HG03196 (cell line): ENCODE measurements at regions not wholly inside any gene's neighbourhood (a gene's known extent, or its start where the extent isn't known, plus 50 kb on each side); places are given as distances from the start of the nearest gene placed in this dataset.

Experiments used
- ATAC-seq: cut with Tn5 transposase; IDR thresholded peaks from one replicate; pipeline ENCODE4 v1.9.1; 2021; ENCODE audit not compliant: unreplicated experiment

DNA sequence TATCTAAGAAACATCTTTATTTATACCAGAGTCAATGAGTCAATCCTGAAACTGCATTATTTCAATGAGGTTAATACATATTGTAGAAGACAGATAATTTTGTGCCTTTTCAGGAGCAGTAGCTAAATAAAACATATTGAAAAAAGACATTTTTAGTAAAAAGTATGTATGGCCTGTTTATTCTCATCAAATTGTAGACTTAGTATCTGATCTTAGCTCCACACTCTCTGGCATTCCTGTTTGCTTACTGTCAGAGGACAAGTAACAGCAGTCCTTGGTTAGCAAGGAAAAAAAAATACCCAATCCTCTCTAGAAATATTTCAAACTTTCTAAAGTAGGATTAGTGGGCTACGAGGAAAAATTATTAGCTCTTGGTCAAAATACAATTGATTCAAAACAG lies 50.5 kb upstream of the GUCY1A1 start:
- no peak for ATAC-seq

GRCh38 chr4:155615081-155615887 lies 51.4 kb upstream of the GUCY1A1 start:
- no peak for ATAC-seq

DNA sequence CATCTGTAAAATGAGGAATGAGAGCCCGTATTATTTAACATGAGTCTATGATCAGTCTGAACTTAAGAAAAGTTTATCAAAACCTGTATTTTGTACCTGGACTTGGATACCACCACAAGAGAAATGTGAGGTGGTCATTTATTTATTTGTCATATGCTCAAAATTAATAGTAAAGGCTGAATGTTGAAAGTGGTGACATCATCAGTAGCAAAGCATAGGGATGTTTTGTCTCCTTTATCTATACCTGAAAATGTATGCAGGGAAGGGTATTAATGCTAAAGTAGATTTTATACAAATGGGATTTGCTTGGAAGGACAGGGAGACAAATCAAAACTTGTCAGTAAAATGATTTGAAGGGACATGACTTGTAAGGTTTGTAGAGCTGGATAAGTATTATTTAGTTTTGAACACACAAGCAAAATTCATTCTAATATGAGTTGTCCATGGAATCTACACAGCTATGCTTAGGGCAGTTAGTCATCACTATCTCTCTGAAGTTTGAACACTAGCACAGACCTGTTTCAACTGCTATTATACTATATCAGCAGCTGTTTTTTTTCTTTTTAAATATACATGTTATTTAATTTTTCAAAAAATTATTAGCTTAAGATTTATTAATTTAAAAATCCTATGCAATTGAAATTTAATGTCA lies 52.4 kb upstream of the GUCY1A1 start:
- ATAC-seq = no peak

DNA sequence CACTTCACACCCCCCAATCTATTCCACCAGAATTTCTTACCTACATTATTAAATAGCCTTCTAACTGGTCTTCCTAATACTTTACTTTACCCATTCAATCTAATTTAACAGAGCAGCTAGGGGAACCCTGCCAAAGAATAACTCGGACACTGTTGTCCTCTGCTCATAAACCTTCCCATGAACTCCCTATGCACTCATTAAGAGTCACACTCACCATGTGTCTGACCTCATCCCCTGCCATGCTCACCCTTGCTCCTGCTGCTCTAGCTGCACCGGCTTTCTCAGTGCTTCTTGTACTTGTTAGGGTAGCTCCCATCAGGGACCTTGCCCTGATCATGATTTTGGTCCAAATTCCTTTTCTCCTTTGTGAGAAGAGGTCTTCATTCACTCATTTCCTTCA lies 54.6 kb upstream of the GUCY1A1 start:
- ATAC-seq = no peak

DNA sequence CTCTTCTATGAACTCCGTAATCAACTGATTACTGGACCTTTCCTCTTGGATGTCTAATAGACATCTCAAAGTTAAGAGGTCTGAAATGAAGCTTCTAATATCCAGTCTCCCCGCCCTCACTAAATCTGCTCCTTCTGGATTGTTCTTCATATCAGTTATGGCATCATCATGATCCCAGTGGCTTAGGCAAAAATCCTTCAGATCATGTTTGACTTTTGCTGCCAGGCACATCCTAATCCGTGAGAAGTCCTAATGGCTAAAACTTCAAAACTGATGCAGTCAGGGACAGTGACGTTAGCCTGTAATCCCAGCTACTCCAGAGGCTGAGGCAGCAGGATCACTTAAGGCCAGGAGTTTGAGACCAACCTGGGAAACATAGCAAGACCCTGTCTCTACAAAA lies 55.1 kb upstream of the GUCY1A1 start:
- no peak for ATAC-seq

GRCh38 chr4:155610143-155610542 lies 56.5 kb upstream of the GUCY1A1 start:
- no peak for ATAC-seq

- ATAC-seq = peak; percentile 62
Observed at GRCh38 chr4:155609455-155610059, 57.1 kb upstream of the GUCY1A1 start.

DNA sequence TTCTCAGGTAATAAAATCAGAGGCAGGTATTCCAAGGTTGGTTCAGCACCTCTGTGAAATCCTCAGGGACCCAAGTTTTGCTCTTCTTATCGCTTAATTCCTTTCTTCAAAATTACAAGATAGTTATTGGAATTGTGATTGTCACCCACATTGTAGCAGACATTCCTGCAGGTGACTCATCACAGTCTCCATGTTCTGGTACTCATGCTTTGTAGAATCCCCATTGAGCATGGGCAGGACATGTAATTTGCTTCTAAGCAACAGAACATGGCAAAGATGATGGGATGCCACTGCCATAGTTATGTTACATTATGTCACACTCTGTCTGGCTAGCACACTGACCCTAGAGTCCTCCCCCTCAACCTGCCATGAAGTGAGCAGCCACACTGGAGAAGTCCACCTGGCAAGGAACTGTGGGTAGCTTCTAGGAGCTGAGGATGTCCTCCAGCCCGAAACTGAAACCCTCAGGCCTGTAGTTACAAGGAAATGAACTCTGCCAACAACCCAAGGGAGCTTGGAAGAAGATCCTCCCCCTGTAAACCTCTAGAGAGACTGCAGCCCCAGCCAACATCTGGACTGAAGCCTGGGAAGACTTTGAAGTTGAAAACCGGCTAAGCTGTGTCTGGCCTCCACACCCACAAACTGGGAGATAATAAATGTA lies 58.3 kb upstream of the GUCY1A1 start:
- ATAC-seq = no peak

GRCh38 chr4:155607481-155607880 lies 59.2 kb upstream of the GUCY1A1 start:
- no peak for ATAC-seq

GRCh38 chr4:155604718-155605626 lies 61.7 kb upstream of the GUCY1A1 start:
- no peak for ATAC-seq

DNA sequence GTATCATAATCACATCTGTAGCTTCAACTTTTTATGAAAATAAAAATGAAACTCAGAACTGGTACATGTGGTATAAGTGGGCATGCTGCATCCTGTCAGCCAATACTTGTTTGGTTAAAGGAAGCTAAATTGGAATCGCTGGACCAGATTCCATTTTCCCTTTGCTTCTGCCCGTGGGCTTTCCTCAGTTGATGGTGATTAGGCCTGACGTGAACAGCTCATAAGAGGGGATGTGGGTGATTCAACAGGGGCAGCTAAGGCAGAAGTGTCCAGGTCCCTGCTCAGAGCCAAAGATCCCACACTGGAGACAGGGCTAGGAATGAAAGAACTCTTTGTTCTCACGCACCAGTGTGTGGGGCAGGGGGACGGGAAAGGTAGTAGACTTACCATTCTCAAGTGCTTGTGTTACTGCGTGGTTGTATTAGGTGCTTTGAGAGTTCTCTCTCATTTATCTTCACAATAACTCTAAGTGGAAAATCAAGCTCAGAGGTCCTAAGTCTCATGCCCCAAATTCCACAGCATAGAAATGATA lies 63.2 kb upstream of the GUCY1A1 start:
- ATAC-seq = peak; percentile 69

GRCh38 chr4:155602351-155603140 lies 64.1 kb upstream of the GUCY1A1 start:
- ATAC-seq = no peak

GRCh38 chr4:155600244-155600643 lies 66.4 kb upstream of the GUCY1A1 start:
- ATAC-seq = no peak

- no peak for ATAC-seq
Observed at GRCh38 chr4:155599596-155599995, 67.1 kb upstream of the GUCY1A1 start.

- no peak for ATAC-seq
Observed at GRCh38 chr4:155599085-155599484, 67.6 kb upstream of the GUCY1A1 start.

DNA sequence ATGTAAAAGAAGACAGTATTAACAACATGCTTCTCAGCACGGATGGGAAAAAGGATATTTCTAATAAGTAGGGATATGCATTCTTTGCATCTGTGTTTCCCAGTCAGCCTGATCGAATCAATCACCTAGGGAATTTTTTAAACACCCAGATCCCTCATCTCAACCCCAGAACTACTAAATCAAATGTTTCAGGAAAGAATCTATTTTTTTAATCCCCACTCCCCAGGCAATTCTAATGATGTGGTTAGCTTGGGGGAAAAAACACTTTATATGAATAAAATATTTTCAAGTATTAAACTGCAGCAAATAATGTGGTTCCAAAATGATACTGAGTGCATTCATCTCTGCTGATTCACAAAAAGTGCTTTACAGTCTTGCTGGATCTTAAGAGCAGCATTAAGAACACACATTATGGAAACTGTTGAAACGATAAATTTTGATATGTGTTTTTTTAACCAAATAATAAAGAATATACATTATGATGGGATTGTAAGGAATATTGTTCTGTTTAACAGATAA lies 68.7 kb upstream of the GUCY1A1 start:
- ATAC-seq = no peak

- no peak for ATAC-seq
Observed at GRCh38 chr4:155597281-155597680, 69.4 kb upstream of the GUCY1A1 start.

GRCh38 chr4:155593793-155594192 lies 72.9 kb upstream of the GUCY1A1 start:
- no peak for ATAC-seq

- ATAC-seq = no peak
Observed at GRCh38 chr4:155592938-155593297, 73.7 kb upstream of the GUCY1A1 start.
